OCI-LY7 (cell line): ENCODE measurements at regions not wholly inside any gene's neighbourhood (a gene's known extent, or its start where the extent isn't known, plus 50 kb on each side); places are given as distances from the start of the nearest gene placed in this dataset.

Experiments used
- BruUV-seq: library from RNA; stranded (reverse); fragments of 400-500 nt; replicated peaks from 2 replicates; lab custom pipeline; 2021; lab: Mats Ljungman, UMichigan
- CTCF ChIA-PET: fragments of 300-600 bp; sonication (Branson Sonifier 250); formaldehyde crosslinking; loops from one replicate; lab custom pipeline; 2022; ENCODE audit warnings: antibody characterized with exemption; ENCODE audit not compliant: unreplicated experiment; lab: Charles Lee
- POLR2A ChIA-PET: fragments of 300-600 bp; sonication (Branson Sonifier 250); formaldehyde crosslinking; loops from one replicate; lab custom pipeline; 2022; ENCODE audit warnings: antibody characterized with exemption; lab: Charles Lee
- DNase-seq: peaks from one replicate; pipeline ENCODE4 v3.0.0-alpha.2; 2015; ENCODE audit warnings: low spot score
- H2AFZ ChIP-seq: fragments of 200-600 bp; sonication (generic), shearing (Covaris generic); 2 replicates; pipeline ENCODE4 v1.6.1; 2014; ENCODE audit warnings: mild to moderate bottlenecking, antibody characterized with exemption, low read length, moderate library complexity
- H3K27ac ChIP-seq: fragments of 200-600 bp; sonication (generic); 2 replicates; pipeline ENCODE4 v1.5.1; 2014; ENCODE audit warnings: mixed run types, low read depth, mild to moderate bottlenecking, moderate library complexity, low read length, inconsistent platforms; ENCODE audit not compliant: poor library complexity, severe bottlenecking
- H3K36me3 ChIP-seq: fragments of 200-600 bp; sonication (generic); 2 replicates; pipeline ENCODE4 v1.6.1; 2014; ENCODE audit warnings: mild to moderate bottlenecking, antibody characterized with exemption, low read length, moderate library complexity, mixed read lengths; ENCODE audit not compliant: insufficient read depth
- H3K4me1 ChIP-seq: fragments of 200-600 bp; sonication (generic); 2 replicates; pipeline ENCODE4 v1.5.1; 2014; ENCODE audit warnings: mild to moderate bottlenecking, low read length; ENCODE audit not compliant: insufficient read depth, poor library complexity, severe bottlenecking
- H3K4me2 ChIP-seq: fragments of 200-600 bp; sonication (generic); 2 replicates; pipeline ENCODE4 v1.6.1; 2014; ENCODE audit warnings: mild to moderate bottlenecking, low read length
- H3K4me3 ChIP-seq: fragments of 200-600 bp; sonication (generic); 2 replicates; pipeline ENCODE4 v1.5.1; 2014; ENCODE audit warnings: mild to moderate bottlenecking, low read depth, low read length; ENCODE audit not compliant: poor library complexity, severe bottlenecking
- H3K79me2 ChIP-seq: fragments of 200-600 bp; sonication (generic); 2 replicates; pipeline ENCODE4 v1.6.1; 2016; ENCODE audit warnings: low read depth, mild to moderate bottlenecking, low read length, moderate library complexity, mixed read lengths; ENCODE audit not compliant: insufficient read depth
- H3K9me2 ChIP-seq: fragments of 200-600 bp; sonication (generic); 2 replicates; pipeline ENCODE4 v1.6.1; 2016; ENCODE audit warnings: mild to moderate bottlenecking, low read length, mixed read lengths; ENCODE audit not compliant: insufficient read depth
- H3K9me3 ChIP-seq: fragments of 200-600 bp; sonication (generic); 2 replicates; pipeline ENCODE4 v1.6.1; 2014; ENCODE audit warnings: mild to moderate bottlenecking, mixed run types, low read length, mixed read lengths
- H4K20me1 ChIP-seq: fragments of 200-600 bp; sonication (generic); 2 replicates; pipeline ENCODE4 v1.6.1; 2014; ENCODE audit warnings: mild to moderate bottlenecking, antibody characterized with exemption, low read length, moderate library complexity, mixed read lengths; ENCODE audit not compliant: insufficient read depth
- CTCF ChIP-seq: fragments of 200-600 bp; sonication (generic); conservative IDR thresholded peaks from 2 replicates; pipeline ENCODE4 v1.5.1; 2014; ENCODE audit warnings: mild to moderate bottlenecking, antibody characterized with exemption, low read length, moderate library complexity, mixed read lengths
- EZH2phosphoT487 ChIP-seq: fragments of 200-600 bp; sonication (generic); IDR thresholded peaks from 2 replicates; pipeline ENCODE4 v1.6.1; 2018; ENCODE audit warnings: low read depth, borderline replicate concordance, mild to moderate bottlenecking, mixed run types, antibody characterized with exemption, low read length, moderate library complexity, mixed read lengths
- intact Hi-C: fragments of 100-400 bp; cut with micrococcal nuclease; formaldehyde crosslinking; loops from one replicate; pipeline ENCODE4 v1.10.0; 2022; ENCODE audit not compliant: unreplicated experiment

GRCh38 chr1:98072047-98072446, 151.2 kb upstream of the DPYD start:
- Histone ChIP-seq H3K9me2 (no peaks in the 10 kb centered on the region), H2AFZ (no peak overlapping the region), H3K79me2 (no peaks in the 10 kb centered on the region), H3K4me1 (no peaks in the 10 kb centered on the region), H3K4me2 (no peak overlapping the region), H4K20me1 (no peaks in the 10 kb centered on the region), H3K4me3 (no peak overlapping the region), H3K27ac (no peak overlapping the region), H3K36me3 (no peaks in the 10 kb centered on the region), H3K9me3 (no peaks in the 10 kb centered on the region)
- no peak for TF ChIP-seq EZH2phosphoT487
- TF ChIP-seq CTCF: no peak
- ChIA-PET CTCF (no interaction called here), POLR2A (interaction anchor here (0.6 kb wide), 1 partner anchor 832 kb away, joined by 3 read pairs; no protein-coding TSS in a partner anchor)
- no TSS peak for BruUV-seq
- no peak for DNase-seq
- intact Hi-C loops: no loop called here

GRCh38 chr1:98068016-98068415, 147.2 kb upstream of the DPYD start:
- H3K36me3 ChIP-seq: no peaks in the 10 kb centered on the region
- H3K9me3 ChIP-seq: no peaks in the 10 kb centered on the region
- H3K27ac ChIP-seq: no peak overlapping the region
- no peaks in the 10 kb centered on the region for H3K9me2 ChIP-seq
- ChIA-PET POLR2A (no interaction called here), CTCF (no interaction called here)
- no peak for TF ChIP-seq CTCF
- TF ChIP-seq EZH2phosphoT487: no peak
- no peak overlapping the region for H2AFZ ChIP-seq
- intact Hi-C loops: no loop called here
- H3K79me2 ChIP-seq: no peaks in the 10 kb centered on the region
- no peaks in the 10 kb centered on the region for H4K20me1 ChIP-seq
- no peak overlapping the region for H3K4me3 ChIP-seq
- no TSS peak for BruUV-seq
- no peaks in the 10 kb centered on the region for H3K4me1 ChIP-seq
- no peak for DNase-seq
- no peak overlapping the region for H3K4me2 ChIP-seq

GRCh38 chr1:98066911-98067310, 146.1 kb upstream of the DPYD start:
- Histone ChIP-seq H3K79me2 (no peaks in the 10 kb centered on the region), H3K4me1 (no peaks in the 10 kb centered on the region), H3K9me2 (no peaks in the 10 kb centered on the region), H3K36me3 (no peaks in the 10 kb centered on the region), H3K27ac (no peak overlapping the region), H2AFZ (no peak overlapping the region), H3K4me3 (no peak overlapping the region), H4K20me1 (no peaks in the 10 kb centered on the region), H3K4me2 (no peak overlapping the region), H3K9me3 (no peaks in the 10 kb centered on the region)
- BruUV-seq: no TSS peak
- POLR2A ChIA-PET: no interaction called here
- CTCF ChIA-PET: no interaction called here
- DNase-seq: no peak
- intact Hi-C loops: no loop called here
- TF ChIP-seq EZH2phosphoT487: no peak
- no peak for TF ChIP-seq CTCF
